A549 (cell line): ENCODE measurements at regions not wholly inside any gene's neighbourhood (a gene's known extent, or its start where the extent isn't known, plus 50 kb on each side); places are given as distances from the start of the nearest gene placed in this dataset.
"Not testable (repeated sequence)": the region's sequence is repeated elsewhere in the genome, so short reads cannot be mapped to it uniquely, and the experiment has no call there.

Source experiments
- ATAC-seq, 2 experiments: fragments of 200-7000 bp in 1 of 2; fragments of >200 bp in 1 of 2; cut with Nextera tagmentation in 1 of 2; cut with Tn5 transposase in 1 of 2; 3 replicates each; pipeline versions ENCODE4 v1.8.0 to v1.9.1; 2018 to 2020; ENCODE audit warnings: mild to moderate bottlenecking in 1 of 2, moderate library complexity in 1 of 2
- CTCF ChIA-PET: fragments of 300-600 bp; sonication (Branson Sonifier 250); formaldehyde crosslinking; extraction: SDS; loops from one replicate; lab custom pipeline; 2021; ENCODE audit warnings: antibody characterized with exemption, inconsistent platforms; lab: Yijun Ruan, JAX
- POLR2A ChIA-PET: fragments of 350-600 bp; formaldehyde crosslinking; extraction: SDS; loops from one replicate; lab custom pipeline; 2021; ENCODE audit warnings: antibody characterized with exemption, inconsistent platforms; lab: Yijun Ruan, JAX
- DNase-seq, 2 experiments: peaks; one replicate each; pipeline versions ENCODE4 v3.0.0 to v3.0.0-alpha.2; 2011 to 2016; ENCODE audit warnings: low read depth in 1 of 2, low spot score in 1 of 2
- FAIRE-seq: peaks from 2 replicates; lab custom pipeline; 2011; peaks lifted over from hg19 to GRCh38; lab: Jason Lieb, UNC
- H3K27ac ChIP-seq, 2 experiments: fragments of >200 bp; sonication (Bioruptor Twin); formaldehyde crosslinking; 3 replicates each; pipeline ENCODE4 v1.5.1; 2016 to 2017
- H3K4me1 ChIP-seq: fragments of >200 bp; sonication (Bioruptor Twin); formaldehyde crosslinking; 3 replicates; pipeline ENCODE4 v1.6.1; 2016
- H3K4me2 ChIP-seq: fragments of >200 bp; sonication (Bioruptor Twin); formaldehyde crosslinking; 3 replicates; pipeline ENCODE4 v1.6.1; 2016
- H3K4me3 ChIP-seq: fragments of >200 bp; sonication (Bioruptor Twin); formaldehyde crosslinking; 3 replicates; pipeline ENCODE4 v1.5.1; 2016
- H3K9me3 ChIP-seq: fragments of >200 bp; sonication (Bioruptor Twin); formaldehyde crosslinking; 3 replicates; pipeline ENCODE4 v1.6.1; 2016
- WGBS: methylation state at CpG from one replicate; pipeline ENCODE4 v1.1.6; 2017; ENCODE audit errors: missing lambda C conversion rate; 5-methylcytosine and 5-hydroxymethylcytosine counted together

GRCh38 chr17:46424187-46424884, 62.8 kb upstream of the ARL17B start:
- DNase-seq, CTCF ChIA-PET, H3K9me3 ChIP-seq, ATAC-seq, H3K27ac ChIP-seq, POLR2A ChIA-PET, H3K4me1 ChIP-seq, H3K4me2 ChIP-seq, H3K4me3 ChIP-seq: not testable (repeated sequence)
- WGBS, result no CpG with 5 or more reads among the region's 2 CpGs
- peak; percentile 90 for FAIRE-seq

- H3K4me3 ChIP-seq, POLR2A ChIA-PET, H3K27ac ChIP-seq, CTCF ChIA-PET, DNase-seq, H3K4me1 ChIP-seq, ATAC-seq, FAIRE-seq, H3K4me2 ChIP-seq, H3K9me3 ChIP-seq: not testable (repeated sequence)
- WGBS, result 50% methylated on average over 1 of the region's 7 CpGs
Observed at GRCh38 chr17:46417907-46418306, 56.3 kb upstream of the ARL17B start.

- ATAC-seq, H3K4me1 ChIP-seq, POLR2A ChIA-PET, H3K9me3 ChIP-seq, CTCF ChIA-PET, H3K27ac ChIP-seq, FAIRE-seq, H3K4me2 ChIP-seq, DNase-seq, H3K4me3 ChIP-seq: not testable (repeated sequence)
- WGBS, result no CpG with 5 or more reads among the region's 1 CpG
Observed at GRCh38 chr17:46417261-46417660, 55.7 kb upstream of the ARL17B start.

GRCh38 chr17:46414559-46414958, 53.0 kb upstream of the ARL17B start:
- DNase-seq, H3K4me3 ChIP-seq, CTCF ChIA-PET, FAIRE-seq, POLR2A ChIA-PET, ATAC-seq, H3K4me1 ChIP-seq, H3K4me2 ChIP-seq, H3K27ac ChIP-seq, H3K9me3 ChIP-seq: not testable (repeated sequence)
- WGBS, result 80% methylated on average over 1 of the region's 3 CpGs

- DNase-seq, H3K4me1 ChIP-seq, H3K27ac ChIP-seq, CTCF ChIA-PET, H3K4me3 ChIP-seq, H3K4me2 ChIP-seq, ATAC-seq, POLR2A ChIA-PET, FAIRE-seq, H3K9me3 ChIP-seq: not testable (repeated sequence)
- no CpG with 5 or more reads among the region's 4 CpGs for WGBS
Observed at GRCh38 chr17:46412156-46412555, 50.6 kb upstream of the ARL17B start.

GRCh38 chr17:46411172-46411852, 49.7 kb upstream of the ARL17B start:
- H3K4me1 ChIP-seq, H3K9me3 ChIP-seq, DNase-seq, H3K4me2 ChIP-seq, H3K4me3 ChIP-seq, H3K27ac ChIP-seq, CTCF ChIA-PET, ATAC-seq, POLR2A ChIA-PET, FAIRE-seq: not testable (repeated sequence)
- no CpG with 5 or more reads among the region's 5 CpGs for WGBS
